ENCODE measurements at regions not wholly inside any gene's neighbourhood (a gene's known extent, or its start where the extent isn't known, plus 50 kb on each side); places are given as distances from the start of the nearest gene placed in this dataset.

DNA sequence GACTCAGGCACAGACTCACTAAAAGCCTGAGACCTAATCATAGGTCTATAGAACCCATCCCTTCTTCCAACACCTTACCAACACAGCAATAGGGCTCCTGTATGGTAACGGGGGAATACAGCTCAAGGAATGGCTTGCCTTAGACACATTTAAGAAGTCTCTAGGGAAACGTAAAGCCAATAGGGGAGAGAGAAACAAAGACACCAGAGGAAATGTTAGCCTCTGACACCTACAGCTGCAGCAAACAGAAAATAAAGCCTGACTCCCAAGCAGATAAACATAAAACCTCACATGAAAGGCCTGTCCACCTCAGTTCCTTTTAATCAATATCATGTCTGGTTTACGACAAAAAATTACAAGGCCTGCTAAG, 51.1 kb upstream of the NCOA1 start:
- Histone ChIP-seq H3K27me3 (replicated peaks; ENCODE audit: insufficient read depth, low read depth, low read length, poor library complexity) (no peaks in the 10 kb centered on the region), H3K27ac (ENCODE audit: low read depth, low read length, poor library complexity, severe bottlenecking) (no peak overlapping the region), H3K36me3 (ENCODE audit: insufficient read depth, low read length, poor library complexity, severe bottlenecking) (no peaks in the 10 kb centered on the region), H3K4me1 (ENCODE audit: insufficient read depth, low read length, poor library complexity, severe bottlenecking) (peaks cover 17% of the 10 kb centered on the region), H3K9me3 (ENCODE audit: low read depth, low read length, poor library complexity, severe bottlenecking) (no peaks in the 10 kb centered on the region), H3K4me3 (ENCODE audit: low read depth, low read length, poor library complexity, severe bottlenecking) (no peak overlapping the region)
- TF ChIP-seq EZH2 (IDR thresholded peaks at IDR 0.05; ENCODE audit: borderline replicate concordance, low read depth, low read length, poor library complexity, severe bottlenecking) = no peak
- TF ChIP-seq, protein P1, sequence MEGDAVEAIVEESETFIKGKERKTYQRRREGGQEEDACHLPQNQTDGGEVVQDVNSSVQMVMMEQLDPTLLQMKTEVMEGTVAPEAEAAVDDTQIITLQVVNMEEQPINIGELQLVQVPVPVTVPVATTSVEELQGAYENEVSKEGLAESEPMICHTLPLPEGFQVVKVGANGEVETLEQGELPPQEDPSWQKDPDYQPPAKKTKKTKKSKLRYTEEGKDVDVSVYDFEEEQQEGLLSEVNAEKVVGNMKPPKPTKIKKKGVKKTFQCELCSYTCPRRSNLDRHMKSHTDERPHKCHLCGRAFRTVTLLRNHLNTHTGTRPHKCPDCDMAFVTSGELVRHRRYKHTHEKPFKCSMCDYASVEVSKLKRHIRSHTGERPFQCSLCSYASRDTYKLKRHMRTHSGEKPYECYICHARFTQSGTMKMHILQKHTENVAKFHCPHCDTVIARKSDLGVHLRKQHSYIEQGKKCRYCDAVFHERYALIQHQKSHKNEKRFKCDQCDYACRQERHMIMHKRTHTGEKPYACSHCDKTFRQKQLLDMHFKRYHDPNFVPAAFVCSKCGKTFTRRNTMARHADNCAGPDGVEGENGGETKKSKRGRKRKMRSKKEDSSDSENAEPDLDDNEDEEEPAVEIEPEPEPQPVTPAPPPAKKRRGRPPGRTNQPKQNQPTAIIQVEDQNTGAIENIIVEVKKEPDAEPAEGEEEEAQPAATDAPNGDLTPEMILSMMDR (conservative IDR thresholded peaks at IDR 0.05; ENCODE audit: low read depth, low read length) = no peak
- peak; percentile 51 for DNase-seq (ENCODE audit: low spot score)
- POLR2A ChIA-PET (ENCODE audit: low non-redundant PET) = no interaction called here
- CTCF ChIA-PET = no interaction called here
- intact Hi-C loops (cut with micrococcal nuclease; ENCODE audit: unreplicated experiment) = loop anchor here (5.0 kb wide), 1 partner anchor 52 kb away; the partner anchor contains the start of gene NCOA1
- no TSS peak for BruUV-seq (replicated peaks)

DNA sequence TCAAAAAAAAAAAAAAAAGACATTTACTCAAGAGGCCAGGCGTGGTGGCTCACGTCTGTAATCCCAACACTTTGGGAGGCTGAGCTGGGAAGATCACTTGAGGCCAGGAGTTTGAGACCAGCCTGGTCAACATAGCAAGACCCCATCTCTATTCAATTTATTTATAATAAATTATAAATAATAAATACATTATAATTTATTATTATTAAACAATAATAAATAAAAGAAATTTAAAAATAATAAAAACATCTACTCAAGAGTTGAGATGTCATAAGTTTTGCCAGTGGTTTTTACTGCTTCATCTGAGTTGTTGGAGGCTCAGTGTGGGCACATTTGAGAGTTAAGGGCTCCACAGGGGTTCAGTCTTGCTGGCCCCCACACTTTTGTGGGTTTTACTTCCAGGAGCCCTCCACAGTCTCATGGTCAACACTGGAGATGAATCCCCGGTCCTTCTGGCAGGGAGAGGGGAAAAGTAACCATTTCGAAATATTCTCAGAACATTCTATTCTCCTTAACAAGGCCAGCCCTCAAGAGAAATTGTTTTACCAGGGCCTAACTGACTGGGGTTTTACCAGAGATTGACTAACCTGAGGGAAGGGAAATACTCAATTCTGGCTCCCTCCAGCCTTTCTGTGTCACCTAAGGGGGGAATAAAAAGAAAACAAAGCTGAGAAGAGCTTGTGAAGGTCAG, 51.6 kb upstream of the NCOA1 start:
- TF ChIP-seq, protein P1 (conservative IDR thresholded peaks at IDR 0.05; ENCODE audit: low read depth, low read length) = no peak
- no peak for TF ChIP-seq EZH2 (IDR thresholded peaks at IDR 0.05; ENCODE audit: borderline replicate concordance, low read depth, low read length, poor library complexity, severe bottlenecking)
- intact Hi-C loops (cut with micrococcal nuclease; ENCODE audit: unreplicated experiment) = loop anchor here (5.0 kb wide), 1 partner anchor 53 kb away; the partner anchor contains the start of gene NCOA1
- Histone ChIP-seq H3K4me3 (ENCODE audit: low read depth, low read length, poor library complexity, severe bottlenecking) (no peak overlapping the region), H3K27ac (ENCODE audit: low read depth, low read length, poor library complexity, severe bottlenecking) (no peak overlapping the region), H3K9me3 (ENCODE audit: low read depth, low read length, poor library complexity, severe bottlenecking) (no peaks in the 10 kb centered on the region), H3K4me1 (ENCODE audit: insufficient read depth, low read length, poor library complexity, severe bottlenecking) (peaks cover 23% of the 10 kb centered on the region), H3K27me3 (replicated peaks; ENCODE audit: insufficient read depth, low read depth, low read length, poor library complexity) (no peaks in the 10 kb centered on the region), H3K36me3 (ENCODE audit: insufficient read depth, low read length, poor library complexity, severe bottlenecking) (no peaks in the 10 kb centered on the region)
- ChIA-PET CTCF (no interaction called here), POLR2A (ENCODE audit: low non-redundant PET) (no interaction called here)
- BruUV-seq (replicated peaks) = no TSS peak
- no peak for DNase-seq (ENCODE audit: low spot score)

DNA sequence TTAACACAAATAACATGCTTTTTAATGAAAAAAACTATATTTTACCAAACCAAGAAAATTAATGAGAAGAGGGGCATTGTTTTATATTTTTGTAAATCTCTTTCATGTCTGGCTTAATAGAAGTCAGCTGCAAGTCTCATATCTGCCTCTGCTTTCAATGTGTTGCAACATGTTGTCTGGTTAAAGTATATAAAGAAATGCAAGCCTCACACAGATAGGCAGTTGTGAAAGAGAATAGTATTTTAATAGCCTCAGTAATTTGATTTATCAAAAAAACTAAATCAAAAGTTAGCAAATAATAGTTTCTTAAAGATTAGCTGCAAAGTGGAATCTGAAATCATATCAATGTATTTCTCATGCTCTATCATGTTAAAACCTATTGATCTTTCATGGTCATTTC, 52.9 kb upstream of the NCOA1 start:
- no TSS peak for BruUV-seq (replicated peaks)
- intact Hi-C loops (cut with micrococcal nuclease; ENCODE audit: unreplicated experiment) = loop anchor here (5.0 kb wide), 1 partner anchor 54 kb away; the partner anchor contains the start of gene NCOA1
- no peaks in the 10 kb centered on the region for H3K27me3 ChIP-seq (replicated peaks; ENCODE audit: insufficient read depth, low read depth, low read length, poor library complexity)
- H3K27ac ChIP-seq (ENCODE audit: low read depth, low read length, poor library complexity, severe bottlenecking) = no peak overlapping the region
- H3K4me3 ChIP-seq (ENCODE audit: low read depth, low read length, poor library complexity, severe bottlenecking) = no peak overlapping the region
- H3K36me3 ChIP-seq (ENCODE audit: insufficient read depth, low read length, poor library complexity, severe bottlenecking) = no peaks in the 10 kb centered on the region
- CTCF ChIA-PET = no interaction called here
- POLR2A ChIA-PET (ENCODE audit: low non-redundant PET) = no interaction called here
- peaks cover 24% of the 10 kb centered on the region for H3K4me1 ChIP-seq (ENCODE audit: insufficient read depth, low read length, poor library complexity, severe bottlenecking)
- DNase-seq (ENCODE audit: low spot score) = no peak
- H3K9me3 ChIP-seq (ENCODE audit: low read depth, low read length, poor library complexity, severe bottlenecking) = no peaks in the 10 kb centered on the region
- no peak for TF ChIP-seq EZH2 (IDR thresholded peaks at IDR 0.05; ENCODE audit: borderline replicate concordance, low read depth, low read length, poor library complexity, severe bottlenecking)
- TF ChIP-seq, protein P1 (conservative IDR thresholded peaks at IDR 0.05; ENCODE audit: low read depth, low read length) = no peak

Data from A673 (cell line).